ENCODE measurements at regions not wholly inside any gene's neighbourhood (a gene's known extent, or its start where the extent isn't known, plus 50 kb on each side); places are given as distances from the start of the nearest gene placed in this dataset.
A peak's percentile ranks its signal among the peaks of the same experiment; 100 is the strongest.
"Not testable (repeated sequence)": the region's sequence is repeated elsewhere in the genome, so short reads cannot be mapped to it uniquely, and the experiment has no call there.

- not testable (repeated sequence) for DNase-seq (ENCODE audit: low spot score)
Measured at GRCh38 chr2:89960570-89960969, 1269.1 kb downstream of the RPIA start.

- DNase-seq (ENCODE audit: low spot score), result not testable (repeated sequence)
Measured at GRCh38 chr2:89968567-89968966, 1277.1 kb downstream of the RPIA start.

GRCh38 chr2:89969190-89969589 is 1277.7 kb downstream of the RPIA start:
- not testable (repeated sequence) for DNase-seq (ENCODE audit: low spot score)

- DNase-seq (ENCODE audit: low spot score), result peak; percentile 25
Measured at GRCh38 chr2:89973849-89974248, 1282.4 kb downstream of the RPIA start.

GRCh38 chr2:89979826-89980537 is 1288.5 kb downstream of the RPIA start:
- DNase-seq (ENCODE audit: low spot score), result not testable (repeated sequence)

- DNase-seq (ENCODE audit: low spot score), result not testable (repeated sequence)
Measured at GRCh38 chr2:89982246-89982645, 1290.8 kb downstream of the RPIA start.

- not testable (repeated sequence) for DNase-seq (ENCODE audit: low spot score)
Measured at GRCh38 chr2:89985650-89986049, 1294.2 kb downstream of the RPIA start.

GRCh38 chr2:89986532-89986931 is 1295.1 kb downstream of the RPIA start:
- not testable (repeated sequence) for DNase-seq (ENCODE audit: low spot score)

- not testable (repeated sequence) for DNase-seq (ENCODE audit: low spot score)
Measured at GRCh38 chr2:89996779-89997178, 1305.3 kb downstream of the RPIA start.

GRCh38 chr2:90004553-90004952 is 1313.1 kb downstream of the RPIA start:
- DNase-seq (ENCODE audit: low spot score), result not testable (repeated sequence)

- not testable (repeated sequence) for DNase-seq (ENCODE audit: low spot score)
Measured at GRCh38 chr2:90010442-90011100, 1319.1 kb downstream of the RPIA start.

GRCh38 chr2:90011101-90011443 is 1319.6 kb downstream of the RPIA start:
- not testable (repeated sequence) for DNase-seq (ENCODE audit: low spot score)

GRCh38 chr2:90019908-90020307 is 1328.4 kb downstream of the RPIA start:
- not testable (repeated sequence) for DNase-seq (ENCODE audit: low spot score)

- not testable (repeated sequence) for DNase-seq (ENCODE audit: low spot score)
Measured at GRCh38 chr2:90021234-90021633, 1329.8 kb downstream of the RPIA start.

GRCh38 chr2:90027231-90027643 is 1335.8 kb downstream of the RPIA start:
- not testable (repeated sequence) for DNase-seq (ENCODE audit: low spot score)

GRCh38 chr2:90028381-90029079 is 1337.1 kb downstream of the RPIA start:
- DNase-seq (ENCODE audit: low spot score), result not testable (repeated sequence)

- DNase-seq (ENCODE audit: low spot score), result not testable (repeated sequence)
Measured at GRCh38 chr2:90029080-90029428, 1337.6 kb downstream of the RPIA start.

GRCh38 chr2:90032269-90032668 is 1340.8 kb downstream of the RPIA start:
- not testable (repeated sequence) for DNase-seq (ENCODE audit: low spot score)

GRCh38 chr2:90036335-90036734 is 1344.9 kb downstream of the RPIA start:
- DNase-seq (ENCODE audit: low spot score), result not testable (repeated sequence)

GRCh38 chr2:90039093-90039492 is 1347.6 kb downstream of the RPIA start:
- DNase-seq (ENCODE audit: low spot score), result not testable (repeated sequence)

- DNase-seq (ENCODE audit: low spot score), result not testable (repeated sequence)
Measured at GRCh38 chr2:90047776-90048175, 1356.3 kb downstream of the RPIA start.

GRCh38 chr2:90052113-90052631 is 1360.7 kb downstream of the RPIA start:
- not testable (repeated sequence) for DNase-seq (ENCODE audit: low spot score)
